ENCODE measurements at regions not wholly inside any gene's neighbourhood (a gene's known extent, or its start where the extent isn't known, plus 50 kb on each side); places are given as distances from the start of the nearest gene placed in this dataset.

GRCh38 chr21:15370462-15370975 lies 305.7 kb upstream of the NRIP1 start:
- Histone ChIP-seq H3K4me1 (ENCODE audit: control insufficient read depth, insufficient read depth, low read length) (peaks cover 9% of the 10 kb centered on the region), H3K27ac (ENCODE audit: low read depth, low read length) (no peak overlapping the region), H3K27me3 (ENCODE audit: control insufficient read depth, insufficient read depth, low read length) (no peaks in the 10 kb centered on the region), H3K9me3 (ENCODE audit: control insufficient read depth, insufficient read depth, low read depth, low read length) (peaks cover 16% of the 10 kb centered on the region), H3K36me3 (ENCODE audit: control insufficient read depth, insufficient read depth, low read length) (no peaks in the 10 kb centered on the region), H3K9ac (ENCODE audit: low read length) (no peak overlapping the region), H3K4me3 (ENCODE audit: low read depth, low read length) (no peak overlapping the region)

GRCh38 chr21:15373941-15374340 lies 309.1 kb upstream of the NRIP1 start:
- no peaks in the 10 kb centered on the region for H3K4me1 ChIP-seq (ENCODE audit: control insufficient read depth, insufficient read depth, low read length)
- H3K9me3 ChIP-seq (ENCODE audit: control insufficient read depth, insufficient read depth, low read depth, low read length): peaks cover 11% of the 10 kb centered on the region
- no peak overlapping the region for H3K9ac ChIP-seq (ENCODE audit: low read length)
- H3K27me3 ChIP-seq (ENCODE audit: control insufficient read depth, insufficient read depth, low read length): no peaks in the 10 kb centered on the region
- H3K27ac ChIP-seq (ENCODE audit: low read depth, low read length): no peak overlapping the region
- no peak overlapping the region for H3K4me3 ChIP-seq (ENCODE audit: low read depth, low read length)
- no peaks in the 10 kb centered on the region for H3K36me3 ChIP-seq (ENCODE audit: control insufficient read depth, insufficient read depth, low read length)

- H3K27ac ChIP-seq (ENCODE audit: low read depth, low read length): no peak overlapping the region
- no peak overlapping the region for H3K9ac ChIP-seq (ENCODE audit: low read length)
- no peaks in the 10 kb centered on the region; the same call in 1 of the 2 replicates for H3K4me1 ChIP-seq (ENCODE audit: control insufficient read depth, insufficient read depth, low read length)
- no peaks in the 10 kb centered on the region for H3K27me3 ChIP-seq (ENCODE audit: control insufficient read depth, insufficient read depth, low read length)
- H3K36me3 ChIP-seq (ENCODE audit: control insufficient read depth, insufficient read depth, low read length): no peaks in the 10 kb centered on the region
- peaks cover 11% of the 10 kb centered on the region for H3K9me3 ChIP-seq (ENCODE audit: control insufficient read depth, insufficient read depth, low read depth, low read length)
- H3K4me3 ChIP-seq (ENCODE audit: low read depth, low read length): no peak overlapping the region
Observed at GRCh38 chr21:15379776-15380175, 315.0 kb upstream of the NRIP1 start.

- no peaks in the 10 kb centered on the region; the same call in 1 of the 2 replicates for H3K4me1 ChIP-seq (ENCODE audit: control insufficient read depth, insufficient read depth, low read length)
- no peaks in the 10 kb centered on the region for H3K27me3 ChIP-seq (ENCODE audit: control insufficient read depth, insufficient read depth, low read length)
- no peak overlapping the region for H3K9ac ChIP-seq (ENCODE audit: low read length)
- no peaks in the 10 kb centered on the region for H3K36me3 ChIP-seq (ENCODE audit: control insufficient read depth, insufficient read depth, low read length)
- no peak overlapping the region for H3K4me3 ChIP-seq (ENCODE audit: low read depth, low read length)
- H3K27ac ChIP-seq (ENCODE audit: low read depth, low read length): no peak overlapping the region
- H3K9me3 ChIP-seq (ENCODE audit: control insufficient read depth, insufficient read depth, low read depth, low read length): peaks cover 6% of the 10 kb centered on the region; the same call in 1 of the 2 replicates
Observed at GRCh38 chr21:15383588-15383987, 318.8 kb upstream of the NRIP1 start.

- no peak overlapping the region for H3K27ac ChIP-seq (ENCODE audit: low read depth, low read length)
- no peaks in the 10 kb centered on the region for H3K27me3 ChIP-seq (ENCODE audit: control insufficient read depth, insufficient read depth, low read length)
- no peak overlapping the region for H3K9ac ChIP-seq (ENCODE audit: low read length)
- H3K4me1 ChIP-seq (ENCODE audit: control insufficient read depth, insufficient read depth, low read length): no peaks in the 10 kb centered on the region; the same call in 1 of the 2 replicates
- H3K9me3 ChIP-seq (ENCODE audit: control insufficient read depth, insufficient read depth, low read depth, low read length): peaks cover 6% of the 10 kb centered on the region; the same call in 1 of the 2 replicates
- no peak overlapping the region for H3K4me3 ChIP-seq (ENCODE audit: low read depth, low read length)
- H3K36me3 ChIP-seq (ENCODE audit: control insufficient read depth, insufficient read depth, low read length): no peaks in the 10 kb centered on the region
Observed at GRCh38 chr21:15390049-15390448, 325.2 kb upstream of the NRIP1 start.

- Histone ChIP-seq H3K27ac (ENCODE audit: low read depth, low read length) (no peak overlapping the region), H3K9me3 (ENCODE audit: control insufficient read depth, insufficient read depth, low read depth, low read length) (no peaks in the 10 kb centered on the region), H3K4me3 (ENCODE audit: low read depth, low read length) (no peak overlapping the region), H3K4me1 (ENCODE audit: control insufficient read depth, insufficient read depth, low read length) (peaks cover 5% of the 10 kb centered on the region; the same call in 1 of the 2 replicates), H3K27me3 (ENCODE audit: control insufficient read depth, insufficient read depth, low read length) (no peaks in the 10 kb centered on the region), H3K9ac (ENCODE audit: low read length) (no peak overlapping the region), H3K36me3 (ENCODE audit: control insufficient read depth, insufficient read depth, low read length) (no peaks in the 10 kb centered on the region)
Observed at GRCh38 chr21:15397258-15397657, 332.5 kb upstream of the NRIP1 start.

- Histone ChIP-seq H3K27me3 (ENCODE audit: control insufficient read depth, insufficient read depth, low read length) (no peaks in the 10 kb centered on the region), H3K27ac (ENCODE audit: low read depth, low read length) (no peak overlapping the region), H3K9me3 (ENCODE audit: control insufficient read depth, insufficient read depth, low read depth, low read length) (no peaks in the 10 kb centered on the region), H3K4me1 (ENCODE audit: control insufficient read depth, insufficient read depth, low read length) (no peaks in the 10 kb centered on the region), H3K9ac (ENCODE audit: low read length) (no peak overlapping the region), H3K4me3 (ENCODE audit: low read depth, low read length) (no peak overlapping the region), H3K36me3 (ENCODE audit: control insufficient read depth, insufficient read depth, low read length) (no peaks in the 10 kb centered on the region)
Observed at GRCh38 chr21:15400905-15401304, 328.9 kb upstream of the USP25 start.

- H3K9me3 ChIP-seq (ENCODE audit: control insufficient read depth, insufficient read depth, low read depth, low read length): no peaks in the 10 kb centered on the region
- H3K4me3 ChIP-seq (ENCODE audit: low read depth, low read length): no peak overlapping the region
- no peaks in the 10 kb centered on the region for H3K4me1 ChIP-seq (ENCODE audit: control insufficient read depth, insufficient read depth, low read length)
Observed at GRCh38 chr21:15401331-15401730, 328.5 kb upstream of the USP25 start.

GRCh38 chr21:15405214-15405613 lies 324.6 kb upstream of the USP25 start:
- Histone ChIP-seq H3K4me1 (ENCODE audit: control insufficient read depth, insufficient read depth, low read length) (no peaks in the 10 kb centered on the region), H3K36me3 (ENCODE audit: control insufficient read depth, insufficient read depth, low read length) (no peaks in the 10 kb centered on the region), H3K9me3 (ENCODE audit: control insufficient read depth, insufficient read depth, low read depth, low read length) (no peaks in the 10 kb centered on the region), H3K9ac (ENCODE audit: low read length) (no peak overlapping the region), H3K27me3 (ENCODE audit: control insufficient read depth, insufficient read depth, low read length) (no peaks in the 10 kb centered on the region), H3K4me3 (ENCODE audit: low read depth, low read length) (no peak overlapping the region), H3K27ac (ENCODE audit: low read depth, low read length) (no peak overlapping the region)

More at GRCh38 chr21:15401331-15401730, 328.5 kb upstream of the USP25 start:
- Histone ChIP-seq H3K36me3 (ENCODE audit: control insufficient read depth, insufficient read depth, low read length) (no peaks in the 10 kb centered on the region), H3K27me3 (ENCODE audit: control insufficient read depth, insufficient read depth, low read length) (no peaks in the 10 kb centered on the region), H3K9ac (ENCODE audit: low read length) (no peak overlapping the region), H3K27ac (ENCODE audit: low read depth, low read length) (no peak overlapping the region)

- Histone ChIP-seq H3K36me3 (ENCODE audit: control insufficient read depth, insufficient read depth, low read length) (no peaks in the 10 kb centered on the region), H3K9ac (ENCODE audit: low read length) (no peak overlapping the region), H3K4me1 (ENCODE audit: control insufficient read depth, insufficient read depth, low read length) (no peaks in the 10 kb centered on the region), H3K4me3 (ENCODE audit: low read depth, low read length) (no peak overlapping the region), H3K9me3 (ENCODE audit: control insufficient read depth, insufficient read depth, low read depth, low read length) (no peaks in the 10 kb centered on the region), H3K27ac (ENCODE audit: low read depth, low read length) (no peak overlapping the region), H3K27me3 (ENCODE audit: control insufficient read depth, insufficient read depth, low read length) (no peaks in the 10 kb centered on the region)
Observed at GRCh38 chr21:15406791-15407190, 323.0 kb upstream of the USP25 start.

- no peaks in the 10 kb centered on the region for H3K4me1 ChIP-seq (ENCODE audit: control insufficient read depth, insufficient read depth, low read length)
- no peaks in the 10 kb centered on the region for H3K9me3 ChIP-seq (ENCODE audit: control insufficient read depth, insufficient read depth, low read depth, low read length)
- H3K4me3 ChIP-seq (ENCODE audit: low read depth, low read length): no peak overlapping the region
- no peaks in the 10 kb centered on the region for H3K36me3 ChIP-seq (ENCODE audit: control insufficient read depth, insufficient read depth, low read length)
- no peaks in the 10 kb centered on the region for H3K27me3 ChIP-seq (ENCODE audit: control insufficient read depth, insufficient read depth, low read length)
- no peak overlapping the region for H3K27ac ChIP-seq (ENCODE audit: low read depth, low read length)
- no peak overlapping the region for H3K9ac ChIP-seq (ENCODE audit: low read length)
Observed at GRCh38 chr21:15407585-15407984, 322.2 kb upstream of the USP25 start.

- Histone ChIP-seq H3K27ac (ENCODE audit: low read depth, low read length) (no peak overlapping the region), H3K4me1 (ENCODE audit: control insufficient read depth, insufficient read depth, low read length) (no peaks in the 10 kb centered on the region), H3K4me3 (ENCODE audit: low read depth, low read length) (no peak overlapping the region), H3K36me3 (ENCODE audit: control insufficient read depth, insufficient read depth, low read length) (no peaks in the 10 kb centered on the region), H3K27me3 (ENCODE audit: control insufficient read depth, insufficient read depth, low read length) (no peaks in the 10 kb centered on the region), H3K9me3 (ENCODE audit: control insufficient read depth, insufficient read depth, low read depth, low read length) (no peaks in the 10 kb centered on the region), H3K9ac (ENCODE audit: low read length) (no peak overlapping the region)
Observed at GRCh38 chr21:15408089-15408488, 321.7 kb upstream of the USP25 start.
